ENCODE measurements at regions not wholly inside any gene's neighbourhood (a gene's known extent, or its start where the extent isn't known, plus 50 kb on each side); places are given as distances from the start of the nearest gene placed in this dataset.

- Histone ChIP-seq H3K27me3 (ENCODE audit: control insufficient read depth, insufficient read depth, low read length) (no peaks in the 10 kb centered on the region), H3K4me3 (replicated peaks in 1 of 4; ENCODE audit: control extremely low read depth in 1 of 4, insufficient read depth in 1 of 4, low read depth in 3 of 4, low read length in 4 of 4) (no peak overlapping the region), H3K9ac (ENCODE audit: insufficient read depth, low read length) (no peak overlapping the region), H3K9me3 (ENCODE audit: control insufficient read depth, insufficient read depth, low read depth, low read length) (no peaks in the 10 kb centered on the region), H3K79me2 (ENCODE audit: control insufficient read depth, insufficient read depth, low read length) (no peaks in the 10 kb centered on the region), H4K20me1 (ENCODE audit: control insufficient read depth, extremely low read depth, insufficient read depth, low read length) (no peaks in the 10 kb centered on the region), H3K4me1 (ENCODE audit: control insufficient read depth, extremely low read depth, insufficient read depth, low read length) (no peaks in the 10 kb centered on the region), H2AFZ (ENCODE audit: low read length) (no peak overlapping the region), H3K4me2 (ENCODE audit: extremely low read depth, insufficient read depth, low read length) (no peak overlapping the region), H3K27ac (ENCODE audit: insufficient read depth, low read length) (no peak overlapping the region), H3K36me3 (ENCODE audit: control insufficient read depth, insufficient read depth, low read length) (no peaks in the 10 kb centered on the region)
- no peak for TF ChIP-seq EZH2 (IDR thresholded peaks at IDR 0.05; ENCODE audit: low read length, missing control alignments)
- TF ChIP-seq CTCF (conservative IDR thresholded peaks at IDR 0.05 in 1 of 2, IDR thresholded peaks at IDR 0.05 in 1 of 2; ENCODE audit: low read depth in 1 of 2, low read length in 2 of 2) = no peak
- no peak for DNase-seq (ENCODE audit: low read depth in 2 of 2)
These were observed 190.1 kb downstream of the OMA1 start for GRCh38 chr1:58356402-58356801.

- Histone ChIP-seq H2AFZ (ENCODE audit: low read length) (no peak overlapping the region), H3K36me3 (ENCODE audit: control insufficient read depth, insufficient read depth, low read length) (no peaks in the 10 kb centered on the region), H3K27me3 (ENCODE audit: control insufficient read depth, insufficient read depth, low read length) (no peaks in the 10 kb centered on the region), H3K4me1 (ENCODE audit: control insufficient read depth, extremely low read depth, insufficient read depth, low read length) (no peaks in the 10 kb centered on the region), H4K20me1 (ENCODE audit: control insufficient read depth, extremely low read depth, insufficient read depth, low read length) (no peaks in the 10 kb centered on the region), H3K9me3 (ENCODE audit: control insufficient read depth, insufficient read depth, low read depth, low read length) (no peaks in the 10 kb centered on the region), H3K9ac (ENCODE audit: insufficient read depth, low read length) (no peak overlapping the region), H3K79me2 (ENCODE audit: control insufficient read depth, insufficient read depth, low read length) (no peaks in the 10 kb centered on the region), H3K27ac (ENCODE audit: insufficient read depth, low read length) (no peak overlapping the region), H3K4me2 (ENCODE audit: extremely low read depth, insufficient read depth, low read length) (no peak overlapping the region), H3K4me3 (replicated peaks in 1 of 4; ENCODE audit: control extremely low read depth in 1 of 4, insufficient read depth in 1 of 4, low read depth in 3 of 4, low read length in 4 of 4) (no peak overlapping the region)
- TF ChIP-seq EZH2 (IDR thresholded peaks at IDR 0.05; ENCODE audit: low read length, missing control alignments) (no peak), CTCF (conservative IDR thresholded peaks at IDR 0.05 in 1 of 2, IDR thresholded peaks at IDR 0.05 in 1 of 2; ENCODE audit: low read depth in 1 of 2, low read length in 2 of 2) (no peak)
- DNase-seq (ENCODE audit: low read depth in 2 of 2) = no peak
These were observed 193.4 kb downstream of the OMA1 start for GRCh38 chr1:58353168-58353567.

DNA sequence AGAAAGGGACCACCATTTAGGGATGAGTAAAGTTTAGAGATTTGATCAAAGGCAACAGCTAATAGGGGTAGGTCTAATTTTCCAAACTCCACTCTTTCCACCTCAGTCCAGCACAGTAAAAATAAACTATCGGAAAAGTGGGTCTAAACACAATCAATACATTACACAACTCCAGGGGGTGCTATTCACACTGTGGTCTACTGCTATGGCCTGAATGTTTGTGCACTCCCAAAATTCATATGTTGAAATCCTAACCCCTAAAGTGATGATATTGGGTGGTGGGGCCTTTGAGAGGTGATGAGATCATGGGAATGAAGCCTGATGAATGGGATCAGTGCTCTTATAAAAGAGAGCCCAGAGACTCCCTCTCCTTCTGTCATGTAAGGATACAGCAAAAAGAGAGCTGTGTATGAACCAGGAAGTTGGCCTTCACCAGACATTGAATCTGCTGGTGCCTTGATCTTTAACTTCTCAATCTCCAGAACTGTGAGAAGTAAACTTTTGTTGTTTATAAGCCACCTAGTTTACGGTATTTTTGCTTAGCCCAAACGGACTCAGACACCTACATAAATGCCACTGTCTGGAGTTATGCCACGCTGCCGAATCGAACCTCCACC is 193.9 kb downstream of the OMA1 start:
- Histone ChIP-seq H3K79me2 (ENCODE audit: control insufficient read depth, insufficient read depth, low read length) (no peaks in the 10 kb centered on the region), H3K4me3 (replicated peaks in 1 of 4; ENCODE audit: control extremely low read depth in 1 of 4, insufficient read depth in 1 of 4, low read depth in 3 of 4, low read length in 4 of 4) (no peak overlapping the region), H3K4me2 (ENCODE audit: extremely low read depth, insufficient read depth, low read length) (no peak overlapping the region), H3K4me1 (ENCODE audit: control insufficient read depth, extremely low read depth, insufficient read depth, low read length) (no peaks in the 10 kb centered on the region), H3K9me3 (ENCODE audit: control insufficient read depth, insufficient read depth, low read depth, low read length) (no peaks in the 10 kb centered on the region), H3K36me3 (ENCODE audit: control insufficient read depth, insufficient read depth, low read length) (no peaks in the 10 kb centered on the region), H3K27me3 (ENCODE audit: control insufficient read depth, insufficient read depth, low read length) (no peaks in the 10 kb centered on the region), H3K27ac (ENCODE audit: insufficient read depth, low read length) (no peak overlapping the region), H3K9ac (ENCODE audit: insufficient read depth, low read length) (no peak overlapping the region), H2AFZ (ENCODE audit: low read length) (no peak overlapping the region), H4K20me1 (ENCODE audit: control insufficient read depth, extremely low read depth, insufficient read depth, low read length) (no peaks in the 10 kb centered on the region)
- DNase-seq (ENCODE audit: low read depth in 2 of 2) = no peak
- TF ChIP-seq EZH2 (IDR thresholded peaks at IDR 0.05; ENCODE audit: low read length, missing control alignments) (no peak), CTCF (conservative IDR thresholded peaks at IDR 0.05 in 1 of 2, IDR thresholded peaks at IDR 0.05 in 1 of 2; ENCODE audit: low read depth in 1 of 2, low read length in 2 of 2) (no peak)
